NCI-H187 treated with DMSO at 0.1 percent for 48 hours (cell line): ENCODE measurements at regions not wholly inside any gene's neighbourhood (a gene's known extent, or its start where the extent isn't known, plus 50 kb on each side); places are given as distances from the start of the nearest gene placed in this dataset.
"Not testable (repeated sequence)": the region's sequence is repeated elsewhere in the genome, so short reads cannot be mapped to it uniquely, and the experiment has no call there.

ENCODE experiments used
- DNase-seq: peaks from one replicate; lab custom pipeline; 2025; lab: John Stamatoyannopoulos, UW

- DNase-seq: no peak
Observed at GRCh38 chr20:40276301-40276700, 412.7 kb downstream of the MAFB start.

- no peak for DNase-seq
Observed at GRCh38 chr20:40275738-40276137, 413.3 kb downstream of the MAFB start.

DNA sequence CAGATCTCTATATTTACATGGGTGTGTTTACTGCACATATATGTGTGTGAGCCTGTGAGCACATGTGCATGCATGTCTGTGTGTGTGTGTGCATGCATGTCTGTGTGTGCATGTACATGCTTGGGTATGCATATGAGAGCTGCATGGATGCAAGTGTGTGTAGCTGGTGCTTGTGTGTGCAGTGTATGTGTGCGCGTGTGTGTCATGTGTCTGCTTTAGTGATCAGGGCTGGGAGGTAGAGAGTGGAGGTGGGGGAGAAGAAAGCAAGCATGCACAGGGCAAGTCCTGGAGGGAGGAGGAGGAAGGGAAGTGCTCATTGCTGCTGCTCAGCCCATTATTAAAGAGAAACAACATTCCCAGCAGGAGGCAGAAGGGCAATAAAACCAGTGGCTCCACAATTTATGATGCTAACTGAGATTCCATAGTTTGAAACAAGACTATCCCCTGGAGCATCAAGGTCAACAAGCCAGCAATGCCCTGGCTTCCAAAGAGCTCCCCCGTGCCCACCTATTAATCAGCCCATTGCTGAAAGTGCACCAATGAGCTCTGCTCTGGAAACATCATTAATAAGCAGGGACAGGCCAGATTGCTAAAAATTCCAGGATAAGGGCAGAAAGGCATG is 414.0 kb downstream of the MAFB start:
- no peak for DNase-seq

- not testable (repeated sequence) for DNase-seq
Observed at GRCh38 chr20:40269274-40269673, 419.8 kb downstream of the MAFB start.

GRCh38 chr20:40268321-40269075 is 420.5 kb downstream of the MAFB start:
- DNase-seq: no peak

- DNase-seq: no peak
Observed at GRCh38 chr20:40265825-40266533, 423.1 kb downstream of the MAFB start.

GRCh38 chr20:40262219-40262618 is 426.8 kb downstream of the MAFB start:
- no peak for DNase-seq

DNA sequence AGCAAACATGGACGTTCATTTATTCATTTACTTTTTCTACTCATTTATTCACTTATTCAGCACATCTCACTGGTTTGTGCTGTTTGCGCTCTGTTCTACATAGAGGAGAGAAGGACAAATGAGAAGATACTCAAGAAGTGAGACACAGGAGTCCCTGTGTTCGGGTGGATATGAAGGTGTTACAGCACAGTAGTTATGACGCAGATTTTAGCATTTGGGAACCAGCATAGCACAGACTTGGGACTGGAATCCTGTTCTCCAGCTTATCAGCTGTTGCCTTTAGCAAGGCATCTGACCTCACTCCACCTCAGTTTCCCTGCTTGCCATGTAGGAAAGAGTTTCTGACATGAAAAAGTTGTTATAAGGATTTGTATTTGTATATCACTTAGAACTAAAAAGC is 430.1 kb downstream of the MAFB start:
- no peak for DNase-seq

GRCh38 chr20:40257763-40258162 is 431.3 kb downstream of the MAFB start:
- DNase-seq: no peak

GRCh38 chr20:40255365-40255764 is 433.7 kb downstream of the MAFB start:
- no peak for DNase-seq

DNA sequence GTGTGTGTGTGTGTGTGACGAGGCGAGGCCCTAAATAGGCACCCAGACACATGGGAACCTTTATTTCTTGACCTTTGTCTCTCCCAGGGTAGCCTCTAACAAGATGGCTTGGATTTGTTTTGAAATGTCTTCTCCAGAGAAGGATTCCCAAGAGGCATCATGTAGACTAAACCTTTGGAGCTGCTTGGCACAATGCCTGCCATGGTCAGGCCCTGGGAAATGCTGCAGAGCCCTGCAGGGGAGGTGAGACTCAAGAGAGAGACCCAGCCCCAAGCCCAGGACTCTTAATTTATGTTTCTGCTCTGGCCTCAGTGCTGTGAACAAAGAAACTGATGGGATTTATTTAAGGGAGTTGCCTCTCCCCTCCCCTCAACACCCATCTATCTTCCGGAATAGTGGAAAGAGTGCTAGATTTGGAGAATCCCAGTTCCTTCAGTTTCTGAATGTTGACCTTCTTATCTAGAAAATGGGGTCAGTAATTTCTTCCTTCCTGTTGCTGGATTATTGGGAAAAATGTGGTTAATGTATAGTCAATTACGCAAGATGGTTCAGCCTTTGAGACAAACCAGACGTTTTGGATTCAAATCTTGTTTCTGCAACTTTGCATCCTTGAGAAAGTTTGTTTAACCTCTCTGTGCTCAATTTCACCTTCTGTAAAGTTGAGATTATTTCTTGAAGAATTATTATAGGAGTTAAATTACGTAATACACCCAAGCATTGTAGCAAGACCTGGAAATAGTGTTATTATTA is 434.8 kb downstream of the MAFB start:
- no peak for DNase-seq

GRCh38 chr20:40251284-40251932 is 437.6 kb downstream of the MAFB start:
- no peak for DNase-seq

GRCh38 chr20:40249805-40250204 is 439.2 kb downstream of the MAFB start:
- DNase-seq: no peak

DNA sequence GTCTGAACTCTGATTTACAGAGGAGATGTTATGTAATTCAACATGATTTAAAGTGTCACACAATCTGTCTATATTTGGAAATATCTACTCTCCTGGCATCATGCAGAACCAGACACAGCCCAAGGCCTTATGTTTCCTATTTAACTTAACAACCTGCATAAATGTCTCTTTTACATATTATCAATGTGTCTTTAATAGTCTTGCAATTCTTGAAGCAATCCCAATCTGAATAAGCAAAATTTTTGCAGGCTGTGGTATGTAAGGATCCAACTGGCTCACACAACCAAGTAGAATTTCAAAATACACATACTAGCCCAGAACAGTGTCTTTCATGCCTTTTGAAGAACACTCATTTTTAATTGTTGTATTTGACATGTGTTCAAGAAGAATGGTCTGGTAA is 443.2 kb downstream of the MAFB start:
- no peak for DNase-seq

DNA sequence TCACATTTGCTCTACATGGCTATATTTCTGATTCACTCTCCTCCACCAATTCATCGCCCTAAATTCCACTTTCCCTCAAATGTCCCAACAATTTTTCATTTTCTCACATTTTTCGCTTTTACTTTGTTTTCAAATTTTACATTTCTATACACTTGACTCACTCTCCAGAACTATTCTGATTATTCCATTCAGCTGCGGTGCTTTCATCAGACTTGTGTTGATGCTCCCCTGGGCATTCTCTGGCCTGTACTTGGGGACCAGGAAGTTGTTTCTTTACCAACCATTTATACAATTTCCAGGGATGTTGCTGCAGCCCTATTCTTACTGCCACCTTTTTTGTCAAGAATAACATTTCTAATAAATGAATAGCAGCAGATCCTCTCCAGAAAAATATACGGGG is 444.8 kb downstream of the MAFB start:
- no peak for DNase-seq

- no peak for DNase-seq
Observed at GRCh38 chr20:40241596-40242343, 447.3 kb downstream of the MAFB start.

- DNase-seq: no peak
Observed at GRCh38 chr20:40238511-40238910, 450.5 kb downstream of the MAFB start.

- no peak for DNase-seq
Observed at GRCh38 chr20:40234593-40234992, 454.4 kb downstream of the MAFB start.

DNA sequence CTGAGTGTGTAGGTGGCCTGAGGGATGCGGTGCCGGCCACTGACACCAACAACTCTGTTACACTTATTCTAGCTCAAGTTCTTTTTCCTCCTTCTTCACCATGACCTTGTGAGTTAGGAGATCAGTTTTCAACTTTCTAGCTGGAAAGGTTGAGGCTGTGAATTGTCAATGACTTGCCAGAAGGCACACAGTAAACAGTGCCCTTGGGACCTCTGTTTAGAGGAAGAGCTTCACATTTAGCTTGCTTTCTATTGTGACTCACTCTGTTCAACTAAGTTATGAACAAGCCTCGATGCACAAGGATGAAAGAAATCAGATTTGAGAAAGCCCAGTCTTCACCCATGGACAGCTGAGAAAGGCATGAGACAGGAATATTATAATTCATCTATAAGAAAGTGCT is 455.6 kb downstream of the MAFB start:
- DNase-seq: no peak

GRCh38 chr20:40232756-40233155 is 456.3 kb downstream of the MAFB start:
- DNase-seq: no peak

- no peak for DNase-seq
Observed at GRCh38 chr20:40232273-40232672, 456.8 kb downstream of the MAFB start.
